ENCODE measurements at regions not wholly inside any gene's neighbourhood (a gene's known extent, or its start where the extent isn't known, plus 50 kb on each side); places are given as distances from the start of the nearest gene placed in this dataset.
"Not testable (repeated sequence)": the region's sequence is repeated elsewhere in the genome, so short reads cannot be mapped to it uniquely, and the experiment has no call there.

GRCh38 chrX:148269513-148269912 lies 230.9 kb upstream of the AFF2 start:
- CTCF ChIA-PET = interaction anchor here (0.5 to 0.7 kb wide), 2 partner anchors 183 to 1010 kb away, joined by 3 read pairs; no protein-coding TSS in a partner anchor
- no peak overlapping the region for H3K27ac Mint-ChIP-seq

GRCh38 chrX:148270499-148270898 lies 229.9 kb upstream of the AFF2 start:
- CTCF ChIA-PET = interaction anchor here (0.7 kb wide), 1 partner anchor 129 kb away, joined by 3 read pairs; no protein-coding TSS in a partner anchor
- DNase-seq (no peak), ATAC-seq (peak; percentile 44)
- intact Hi-C loops (cut with DNase I, micrococcal nuclease) = no loop called here
- Mint-ChIP-seq H3K27ac (no peak overlapping the region), H3K4me3 (no peak overlapping the region), H3K36me3 (ENCODE audit: low read depth) (no peaks in the 10 kb centered on the region), H3K4me1 (peaks cover 20% of the 10 kb centered on the region), H3K27me3 (no peaks in the 10 kb centered on the region), H3K9me3 (ENCODE audit: low read depth) (no peaks in the 10 kb centered on the region)
- POLR2A ChIA-PET = no interaction called here

More at GRCh38 chrX:148269513-148269912, 230.9 kb upstream of the AFF2 start:
- Mint-ChIP-seq H3K4me1 (peaks cover 20% of the 10 kb centered on the region), H3K4me3 (no peak overlapping the region), H3K36me3 (ENCODE audit: low read depth) (no peaks in the 10 kb centered on the region), H3K27me3 (no peaks in the 10 kb centered on the region), H3K9me3 (ENCODE audit: low read depth) (no peaks in the 10 kb centered on the region)
- DNase-seq = no peak
- no peak for ATAC-seq
- POLR2A ChIA-PET = no interaction called here
- intact Hi-C loops (cut with DNase I, micrococcal nuclease) = no loop called here

GRCh38 chrX:148271263-148271662 lies 229.2 kb upstream of the AFF2 start:
- DNase-seq (no peak), ATAC-seq (no peak)
- intact Hi-C loops (cut with DNase I, micrococcal nuclease) = no loop called here
- Mint-ChIP-seq H3K4me3 (no peak overlapping the region), H3K9me3 (ENCODE audit: low read depth) (no peaks in the 10 kb centered on the region), H3K27ac (no peak overlapping the region), H3K4me1 (peaks cover 21% of the 10 kb centered on the region), H3K36me3 (ENCODE audit: low read depth) (no peaks in the 10 kb centered on the region), H3K27me3 (no peaks in the 10 kb centered on the region)
- ChIA-PET POLR2A (no interaction called here), CTCF (interaction anchor here (0.7 kb wide), 1 partner anchor 129 kb away, joined by 3 read pairs; no protein-coding TSS in a partner anchor)

- ATAC-seq = peak; percentile 80
- no peak for DNase-seq
- H3K27me3 Mint-ChIP-seq = no peaks in the 10 kb centered on the region
- ChIA-PET POLR2A (no interaction called here), CTCF (no interaction called here)
- intact Hi-C loops (cut with DNase I, micrococcal nuclease) = loop anchor here in 1 of 2 experiments (1.0 to 10.0 kb wide), 3 partner anchors 99 to 323 kb away; no protein-coding TSS in a partner anchor
- H3K27ac Mint-ChIP-seq = peak overlapping the region; percentile 93
- H3K4me1 Mint-ChIP-seq = peaks cover 33% of the 10 kb centered on the region
- peaks cover 6% of the 10 kb centered on the region for H3K36me3 Mint-ChIP-seq (ENCODE audit: low read depth)
- peak overlapping the region; percentile 36 for H3K4me3 Mint-ChIP-seq
- peaks cover 2% of the 10 kb centered on the region for H3K9me3 Mint-ChIP-seq (ENCODE audit: low read depth)
These were observed 218.5 kb upstream of the AFF2 start for GRCh38 chrX:148281920-148282319.

- CTCF ChIA-PET = no interaction called here
- intact Hi-C loops (cut with DNase I, micrococcal nuclease) = loop anchor here in 1 of 2 experiments (1.0 to 10.0 kb wide), 3 partner anchors 99 to 322 kb away; no protein-coding TSS in a partner anchor
- Mint-ChIP-seq H3K4me1 (peaks cover 31% of the 10 kb centered on the region), H3K27ac (peak overlapping the region; percentile 37), H3K9me3 (ENCODE audit: low read depth) (no peaks in the 10 kb centered on the region), H3K36me3 (ENCODE audit: low read depth) (peaks cover 4% of the 10 kb centered on the region), H3K4me3 (no peak overlapping the region), H3K27me3 (no peaks in the 10 kb centered on the region)
- POLR2A ChIA-PET = no interaction called here
- peak; percentile 65 for ATAC-seq
- DNase-seq = no peak
These were observed 217.9 kb upstream of the AFF2 start for GRCh38 chrX:148282504-148282903.

GRCh38 chrX:148284056-148284455 lies 216.4 kb upstream of the AFF2 start:
- POLR2A ChIA-PET = no interaction called here
- Mint-ChIP-seq H3K27ac (no peak overlapping the region), H3K36me3 (ENCODE audit: low read depth) (peaks cover 1% of the 10 kb centered on the region), H3K9me3 (ENCODE audit: low read depth) (no peaks in the 10 kb centered on the region), H3K27me3 (no peaks in the 10 kb centered on the region), H3K4me1 (peaks cover 31% of the 10 kb centered on the region), H3K4me3 (no peak overlapping the region)
- no peak for ATAC-seq
- no peak for DNase-seq
- intact Hi-C loops (cut with DNase I, micrococcal nuclease) = loop anchor here in 1 of 2 experiments (5.0 to 10.0 kb wide), 2 partner anchors 183 to 321 kb away; no protein-coding TSS in a partner anchor
- CTCF ChIA-PET = no interaction called here

GRCh38 chrX:148284821-148285220 lies 215.6 kb upstream of the AFF2 start:
- Mint-ChIP-seq H3K36me3 (ENCODE audit: low read depth) (peaks cover 1% of the 10 kb centered on the region), H3K27me3 (no peaks in the 10 kb centered on the region), H3K9me3 (ENCODE audit: low read depth) (no peaks in the 10 kb centered on the region), H3K27ac (no peak overlapping the region), H3K4me3 (no peak overlapping the region), H3K4me1 (peaks cover 37% of the 10 kb centered on the region)
- ATAC-seq = no peak
- CTCF ChIA-PET = no interaction called here
- DNase-seq = no peak
- POLR2A ChIA-PET = no interaction called here
- intact Hi-C loops (cut with DNase I, micrococcal nuclease) = loop anchor here in 1 of 2 experiments (5.0 to 10.0 kb wide), 2 partner anchors 182 to 320 kb away; no protein-coding TSS in a partner anchor

- ChIA-PET POLR2A (no interaction called here), CTCF (no interaction called here)
- H3K27me3 Mint-ChIP-seq = no peaks in the 10 kb centered on the region
- DNase-seq (no peak), ATAC-seq (no peak)
- H3K27ac Mint-ChIP-seq = no peak overlapping the region
- H3K9me3 Mint-ChIP-seq (ENCODE audit: low read depth) = no peaks in the 10 kb centered on the region
- peaks cover 1% of the 10 kb centered on the region for H3K36me3 Mint-ChIP-seq (ENCODE audit: low read depth)
- H3K4me3 Mint-ChIP-seq = no peak overlapping the region
- intact Hi-C loops (cut with DNase I, micrococcal nuclease) = loop anchor here in 1 of 2 experiments (10.0 kb wide), 1 partner anchor 316 kb away; no protein-coding TSS in a partner anchor
- H3K4me1 Mint-ChIP-seq = peaks cover 14% of the 10 kb centered on the region
These were observed 212.0 kb upstream of the AFF2 start for GRCh38 chrX:148288451-148288850.

- H3K9me3 Mint-ChIP-seq (ENCODE audit: low read depth) = no peaks in the 10 kb centered on the region
- intact Hi-C loops (cut with DNase I, micrococcal nuclease) = no loop called here
- H3K36me3 Mint-ChIP-seq (ENCODE audit: low read depth) = no peaks in the 10 kb centered on the region
- CTCF ChIA-PET = no interaction called here
- ATAC-seq (no peak), DNase-seq (no peak)
- peaks cover 14% of the 10 kb centered on the region for H3K4me1 Mint-ChIP-seq
- no peak overlapping the region for H3K4me3 Mint-ChIP-seq
- POLR2A ChIA-PET = no interaction called here
- H3K27me3 Mint-ChIP-seq = no peaks in the 10 kb centered on the region
- no peak overlapping the region for H3K27ac Mint-ChIP-seq
These were observed 210.4 kb upstream of the AFF2 start for GRCh38 chrX:148290041-148290440.

GRCh38 chrX:148290931-148291330 lies 209.5 kb upstream of the AFF2 start:
- H3K27ac Mint-ChIP-seq = no peak overlapping the region
- DNase-seq (no peak), ATAC-seq (no peak)
- H3K4me3 Mint-ChIP-seq = no peak overlapping the region
- no peaks in the 10 kb centered on the region for H3K36me3 Mint-ChIP-seq (ENCODE audit: low read depth)
- intact Hi-C loops (cut with DNase I, micrococcal nuclease) = no loop called here
- peaks cover 6% of the 10 kb centered on the region for H3K9me3 Mint-ChIP-seq (ENCODE audit: low read depth)
- no peaks in the 10 kb centered on the region for H3K27me3 Mint-ChIP-seq
- POLR2A ChIA-PET = no interaction called here
- H3K4me1 Mint-ChIP-seq = peaks cover 18% of the 10 kb centered on the region
- CTCF ChIA-PET = no interaction called here

- ChIA-PET CTCF (interaction anchor here (1.0 kb wide), 1 partner anchor 257 kb away, joined by 3 read pairs; no protein-coding TSS in a partner anchor), POLR2A (interaction anchor here (0.6 kb wide), 1 partner anchor 22 kb away, joined by 3 read pairs; no protein-coding TSS in a partner anchor)
- Mint-ChIP-seq H3K27ac (no peak overlapping the region), H3K4me1 (peaks cover 7% of the 10 kb centered on the region), H3K36me3 (ENCODE audit: low read depth) (peaks cover 2% of the 10 kb centered on the region), H3K4me3 (no peak overlapping the region), H3K9me3 (ENCODE audit: low read depth) (peaks cover 18% of the 10 kb centered on the region), H3K27me3 (no peaks in the 10 kb centered on the region)
- peak; percentile 5 for DNase-seq
- ATAC-seq = peak; percentile 80
- intact Hi-C loops (cut with DNase I, micrococcal nuclease) = no loop called here
These were observed 201.7 kb upstream of the AFF2 start for GRCh38 chrX:148298737-148299136.

- H3K4me3 Mint-ChIP-seq; H3K36me3 Mint-ChIP-seq (ENCODE audit: low read depth); H3K9me3 Mint-ChIP-seq (ENCODE audit: low read depth); intact Hi-C loops (cut with DNase I, micrococcal nuclease); H3K27me3 Mint-ChIP-seq; POLR2A ChIA-PET; CTCF ChIA-PET; ATAC-seq; DNase-seq; H3K27ac Mint-ChIP-seq: not testable (repeated sequence)
- peaks cover 21% of the 10 kb centered on the region for H3K4me1 Mint-ChIP-seq
These were observed 195.2 kb upstream of the AFF2 start for GRCh38 chrX:148305214-148305613.

Measured in activated CD4-positive, alpha-beta T cell treated with anti-CD3 and anti-CD28 coated beads for 36 hours (primary cell).